HG03378 (cell line): ENCODE measurements at regions not wholly inside any gene's neighbourhood (a gene's known extent, or its start where the extent isn't known, plus 50 kb on each side); places are given as distances from the start of the nearest gene placed in this dataset.

Source experiments
- ATAC-seq: cut with Tn5 transposase; IDR thresholded peaks from one replicate; pipeline ENCODE4 v1.9.1; 2021; ENCODE audit warnings: mild to moderate bottlenecking, moderate library complexity; ENCODE audit not compliant: unreplicated experiment

DNA sequence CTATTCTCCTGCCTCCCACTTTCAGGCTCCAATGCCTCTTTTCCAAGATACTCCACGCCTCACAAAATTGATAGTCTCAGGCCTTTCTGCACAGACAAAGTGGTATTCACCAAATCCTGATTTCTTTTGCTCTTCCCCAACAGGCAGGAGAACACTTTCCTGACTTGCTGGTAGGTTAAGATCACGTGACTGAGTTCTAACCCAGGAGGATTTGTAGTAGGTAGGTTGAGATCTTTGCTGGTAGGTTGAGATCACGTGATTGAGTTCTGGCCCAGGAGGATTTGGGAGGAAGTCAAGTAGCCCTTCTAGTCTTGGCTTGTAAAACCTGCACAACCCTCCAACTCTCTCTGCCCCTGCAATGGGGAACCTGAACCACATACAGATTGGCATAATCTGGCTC lies 741.5 kb downstream of the TYW1 start:
- ATAC-seq, result no peak

GRCh38 chr7:67738958-67739357 lies 742.3 kb downstream of the TYW1 start:
- ATAC-seq, result no peak

DNA sequence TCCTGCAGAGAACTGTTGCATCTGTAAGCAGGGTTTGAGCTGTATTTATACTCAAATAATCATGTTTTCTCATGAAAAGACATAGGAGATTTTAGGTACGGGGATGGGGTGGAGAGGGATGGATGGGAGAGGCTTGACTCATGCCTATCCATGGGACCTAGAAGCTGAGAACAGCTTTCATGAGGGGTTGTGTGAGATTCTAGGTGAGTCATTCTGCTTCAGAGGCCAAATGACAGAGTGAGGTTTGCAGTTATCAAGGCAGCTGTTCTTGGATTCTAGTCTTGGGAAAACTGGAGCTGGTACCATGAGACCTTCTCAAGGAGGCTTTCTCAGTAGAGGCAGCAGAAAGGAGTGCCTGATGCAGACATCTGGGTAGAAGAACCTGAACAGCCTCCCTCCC lies 746.9 kb downstream of the TYW1 start:
- no peak for ATAC-seq

- ATAC-seq, result no peak
Measured at GRCh38 chr7:67752227-67752626, 755.6 kb downstream of the TYW1 start.

GRCh38 chr7:67753891-67754290 lies 757.3 kb downstream of the TYW1 start:
- ATAC-seq, result no peak

GRCh38 chr7:67754651-67755050 lies 758.0 kb downstream of the TYW1 start:
- no peak for ATAC-seq

- ATAC-seq, result no peak
Measured at GRCh38 chr7:67758551-67758950, 761.9 kb downstream of the TYW1 start.

DNA sequence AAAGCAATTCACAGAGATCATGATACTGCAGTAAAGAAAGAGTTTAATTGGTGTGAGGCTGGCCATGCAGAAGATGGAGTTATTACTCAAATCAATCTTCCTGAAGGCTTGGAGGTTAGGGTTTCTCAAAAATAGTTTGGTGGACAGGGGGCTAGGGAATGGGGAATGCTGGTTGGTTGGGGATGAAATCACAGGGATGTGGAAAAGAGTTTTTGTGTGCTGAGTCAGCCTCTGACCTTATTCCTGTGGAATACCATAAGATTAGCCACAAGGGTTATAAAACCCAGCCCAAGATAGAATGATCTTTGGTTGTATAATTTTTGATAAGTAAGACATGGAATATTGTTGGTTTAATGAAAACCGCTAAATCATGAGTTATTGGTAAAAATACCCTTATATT lies 764.3 kb downstream of the TYW1 start:
- ATAC-seq, result no peak

DNA sequence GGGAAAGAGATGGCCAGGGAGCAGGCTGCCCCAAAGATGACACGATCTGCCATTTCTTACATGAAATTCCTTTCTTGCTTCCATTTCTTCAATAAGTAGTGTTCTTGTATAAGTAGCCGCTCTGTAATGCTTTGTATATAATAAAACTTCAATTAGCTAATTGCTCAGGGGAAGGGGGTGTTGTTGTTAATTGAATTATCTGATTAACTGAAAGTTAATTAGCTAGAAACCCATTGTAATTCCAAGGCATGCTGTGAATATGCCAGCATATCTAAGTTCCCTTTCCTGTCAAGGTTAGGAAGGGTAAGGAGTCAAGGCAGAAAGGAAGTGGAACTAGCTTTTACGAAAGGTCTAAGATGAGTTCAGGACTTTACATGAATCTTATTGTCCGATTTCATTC lies 765.9 kb downstream of the TYW1 start:
- ATAC-seq, result no peak

DNA sequence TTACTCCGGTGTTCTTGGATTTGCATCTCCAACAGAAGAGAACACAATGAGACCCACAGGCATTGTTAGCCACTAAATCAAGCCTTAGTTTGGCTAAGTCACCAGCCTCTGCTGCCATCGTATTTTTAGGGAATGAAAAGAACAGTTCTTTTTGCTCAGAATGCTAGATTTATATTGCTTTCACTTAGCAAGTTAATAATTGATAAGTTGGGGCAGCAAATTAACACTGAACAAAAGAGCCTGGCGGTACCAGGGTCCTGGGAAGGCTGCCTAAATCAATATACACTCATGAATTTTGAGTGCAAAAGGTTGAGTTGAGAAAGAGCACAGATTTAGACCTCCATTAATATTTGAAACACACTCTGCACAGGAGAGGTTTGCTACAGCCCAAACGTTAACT lies 767.7 kb downstream of the TYW1 start:
- no peak for ATAC-seq

- no peak for ATAC-seq
Measured at GRCh38 chr7:67765481-67766175, 769.0 kb downstream of the TYW1 start.

- ATAC-seq, result no peak
Measured at GRCh38 chr7:67766906-67767410, 770.3 kb downstream of the TYW1 start.

- ATAC-seq, result no peak
Measured at GRCh38 chr7:67771846-67772605, 775.4 kb downstream of the TYW1 start.

GRCh38 chr7:67773081-67773480 lies 776.4 kb downstream of the TYW1 start:
- ATAC-seq, result no peak

- no peak for ATAC-seq
Measured at GRCh38 chr7:67777119-67777518, 780.5 kb downstream of the TYW1 start.

- ATAC-seq, result no peak
Measured at GRCh38 chr7:67781841-67782240, 785.2 kb downstream of the TYW1 start.

DNA sequence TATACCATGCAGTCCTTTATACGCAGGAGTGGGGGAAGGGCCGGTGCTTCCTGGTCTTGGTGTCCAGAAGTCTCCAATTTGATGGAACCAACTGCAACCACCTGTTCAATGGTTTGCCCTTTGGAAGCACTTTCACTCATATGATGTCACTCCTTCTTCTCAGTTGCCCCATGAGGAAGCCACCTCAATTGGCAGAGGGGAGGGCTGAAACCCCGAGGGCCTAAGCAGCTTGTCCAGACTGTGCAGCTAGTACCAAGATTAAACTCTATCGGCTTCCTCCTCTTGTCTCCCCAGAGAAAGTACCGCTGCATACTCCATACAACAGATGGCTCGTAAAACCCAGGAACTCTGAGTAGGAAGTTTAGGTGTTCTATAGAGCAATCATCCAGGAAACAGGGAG lies 789.4 kb downstream of the TYW1 start:
- ATAC-seq, result no peak

DNA sequence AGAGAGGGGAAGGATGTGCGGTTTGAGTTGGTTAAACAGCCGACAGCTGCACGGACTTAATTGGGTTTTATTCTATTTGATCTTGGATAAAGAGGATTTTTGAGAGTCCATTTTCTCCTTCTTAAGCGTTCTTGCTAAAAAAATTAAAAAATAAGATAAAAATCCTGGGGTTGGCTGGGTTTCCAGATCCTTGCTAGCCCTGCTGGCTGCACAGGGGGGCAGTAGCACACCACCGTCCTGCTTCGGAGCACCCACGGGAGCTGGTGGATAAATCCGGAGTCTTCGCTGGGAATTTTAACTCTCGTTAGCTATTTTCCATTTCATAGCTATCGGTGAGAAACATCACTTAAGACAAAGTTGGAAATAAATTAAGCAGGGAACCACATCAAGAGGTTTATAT lies 792.0 kb downstream of the TYW1 start:
- no peak for ATAC-seq

GRCh38 chr7:67791918-67792317 lies 795.3 kb downstream of the TYW1 start:
- no peak for ATAC-seq

- no peak for ATAC-seq
Measured at GRCh38 chr7:67794544-67794943, 797.9 kb downstream of the TYW1 start.

DNA sequence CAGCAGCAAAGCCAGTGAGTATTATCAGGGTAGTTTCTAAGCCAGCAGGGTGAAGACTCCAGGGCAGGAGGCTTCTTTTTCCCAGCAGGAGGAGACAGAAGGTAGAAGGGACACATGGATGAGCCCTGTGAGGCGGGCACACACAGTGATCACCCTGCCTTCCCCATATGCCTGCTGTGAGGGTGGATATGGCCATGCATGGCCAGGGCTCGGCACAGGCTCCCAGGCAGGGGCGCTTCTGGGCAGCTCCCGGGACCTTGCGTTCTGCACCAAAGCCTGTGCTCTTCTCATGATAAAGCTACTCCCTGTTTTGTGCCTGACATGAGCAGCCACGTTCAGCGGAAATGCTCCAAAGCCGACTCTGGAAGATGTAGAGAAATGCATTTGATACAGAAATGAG lies 807.2 kb downstream of the TYW1 start:
- no peak for ATAC-seq

DNA sequence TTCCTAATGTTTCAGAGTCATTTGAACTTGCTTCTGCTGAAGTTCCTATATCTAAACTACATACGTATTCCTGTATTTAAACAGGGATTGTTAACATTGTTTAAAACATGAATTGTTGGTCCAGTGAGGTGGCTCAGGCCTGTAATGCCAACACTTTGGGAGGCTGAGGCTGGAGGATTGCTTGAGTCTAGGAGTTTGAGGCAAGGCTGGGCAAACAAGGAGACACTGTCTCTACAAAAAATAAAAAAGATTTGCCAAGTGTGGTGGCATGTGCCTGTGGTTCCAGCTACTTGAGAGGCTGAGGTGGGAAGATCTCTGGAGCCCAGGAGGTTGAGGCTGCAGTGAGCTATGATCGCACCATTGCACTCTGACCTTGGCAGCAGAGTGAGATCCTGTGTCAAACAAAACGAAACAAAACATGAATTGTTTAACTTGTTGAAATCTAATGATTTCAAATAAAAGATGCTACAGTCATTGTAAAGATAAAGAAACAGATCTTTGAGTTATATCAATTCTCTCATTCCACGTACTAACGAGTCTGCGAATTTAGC lies 809.4 kb downstream of the TYW1 start:
- no peak for ATAC-seq
